HepG2 (cell line): ENCODE measurements at regions not wholly inside any gene's neighbourhood (a gene's known extent, or its start where the extent isn't known, plus 50 kb on each side); places are given as distances from the start of the nearest gene placed in this dataset.

Source experiments
- ATAC-seq: fragments of 200-7000 bp; cut with Tn5 transposase; 3 replicates; pipeline ENCODE4 v1.9.1; 2020; ENCODE audit warnings: mild to moderate bottlenecking, moderate library complexity
- BruUV-seq: library from RNA; stranded (reverse); fragments of 400-500 nt; replicated peaks from 2 replicates; lab custom pipeline; 2021; lab: Mats Ljungman, UMichigan
- CTCF ChIA-PET: fragments of 300-600 bp; formaldehyde crosslinking; extraction: SDS; loops from one replicate; lab custom pipeline; 2021; ENCODE audit warnings: low total read pairs, inconsistent platforms, low intra/inter-chr PET ratio; lab: Yijun Ruan, JAX
- POLR2A ChIA-PET: fragments of 350-600 bp; sonication (Branson Sonifier 250); formaldehyde crosslinking; loops from one replicate; lab custom pipeline; 2020; ENCODE audit warnings: antibody characterized with exemption, inconsistent platforms; lab: Yijun Ruan, JAX
- DNase-seq: peaks from one replicate; pipeline ENCODE4 v3.0.0-alpha.2; 2015; ENCODE audit warnings: low spot score
- FAIRE-seq: peaks from 3 replicates; lab custom pipeline; 2011; peaks lifted over from hg19 to GRCh38; lab: Jason Lieb, UNC
- H2AFZ ChIP-seq: one replicate; pipeline ENCODE4 v1.6.1; 2011; ENCODE audit warnings: low read length, inconsistent platforms
- H3K27ac ChIP-seq: fragments of 300-600 bp; 3 replicates; pipeline ENCODE4 v1.8.0; 2011; ENCODE audit warnings: mixed run types, mild to moderate bottlenecking, mixed read lengths, low read length, inconsistent platforms; ENCODE audit not compliant: insufficient read depth; ENCODE audit errors: extremely low read length
- H3K27me3 ChIP-seq, 2 experiments: fragments of 200-600 bp in 1 of 2; 2 replicates in 1 of 2; 3 replicates in 1 of 2; pipeline versions ENCODE4 v1.6.0 to v1.8.0; 2011; ENCODE audit warnings: low read length in 2 of 2, mild to moderate bottlenecking in 2 of 2, moderate library complexity in 2 of 2, inconsistent platforms in 1 of 2; ENCODE audit not compliant: insufficient read depth in 2 of 2, control insufficient read depth in 1 of 2
- H3K36me3 ChIP-seq, 2 experiments: fragments of 200-600 bp in 1 of 2; replicated peaks in 1 of 2; 2 replicates in 1 of 2; 3 replicates in 1 of 2; pipeline versions ENCODE4 v1.5.1 to v1.8.0; 2011; ENCODE audit warnings: low read length in 2 of 2, inconsistent platforms in 1 of 2; ENCODE audit not compliant: insufficient read depth in 2 of 2, control insufficient read depth in 1 of 2
- H3K4me1 ChIP-seq: 2 replicates; pipeline ENCODE4 v1.5.1; 2012; ENCODE audit warnings: low read length, inconsistent platforms; ENCODE audit not compliant: insufficient read depth
- H3K4me2 ChIP-seq: 2 replicates; pipeline ENCODE4 v1.6.0; 2011; ENCODE audit warnings: low read depth, low read length, inconsistent platforms
- H3K4me3 ChIP-seq, 3 experiments: fragments of 200-600 bp in 1 of 3; sonication (generic), shearing (Covaris generic) in 1 of 3; replicated peaks in 1 of 3; 2 replicates each; pipeline ENCODE4 v1.5.1; 2011 to 2016; ENCODE audit warnings: low read length in 3 of 3, inconsistent platforms in 2 of 3, low read depth in 2 of 3, mild to moderate bottlenecking in 2 of 3, control low read depth in 1 of 3, mixed read lengths in 1 of 3; ENCODE audit not compliant: insufficient read depth in 1 of 3
- H3K79me2 ChIP-seq: one replicate; pipeline ENCODE4 v1.6.1; 2011; ENCODE audit warnings: low read length, inconsistent platforms; ENCODE audit not compliant: insufficient read depth
- H3K9ac ChIP-seq: 2 replicates; pipeline ENCODE4 v1.6.0; 2011; ENCODE audit warnings: mild to moderate bottlenecking, low read depth, low read length, inconsistent platforms; ENCODE audit not compliant: insufficient read depth
- H3K9me3 ChIP-seq: 2 replicates; pipeline ENCODE4 v1.5.1; 2012; ENCODE audit warnings: mild to moderate bottlenecking, low read length
- H4K20me1 ChIP-seq: 2 replicates; pipeline ENCODE4 v1.6.0; 2011; ENCODE audit warnings: inconsistent platforms, mild to moderate bottlenecking, low read length, moderate library complexity; ENCODE audit not compliant: insufficient read depth
- CHCHD3 ChIP-seq: sonication (generic); formaldehyde crosslinking; IDR thresholded peaks from 2 replicates; pipeline ENCODE4 v1.8.0; 2022; ENCODE audit warnings: mild to moderate bottlenecking, missing genetic modification reagents, moderate library complexity
- FOSL1 ChIP-seq: sonication (generic); formaldehyde crosslinking; IDR thresholded peaks from 2 replicates; pipeline ENCODE4 v1.9.0; 2021; ENCODE audit warnings: missing genetic modification reagents, borderline replicate concordance
- FOXA1 ChIP-seq, 2 experiments: fragments of 450-650 bp in 1 of 2; sonication (generic) in 1 of 2; formaldehyde crosslinking in 1 of 2; IDR thresholded peaks; 2 replicates each; pipeline versions ENCODE4 v1.4.0 to v1.6.1; 2016 to 2020; ENCODE audit warnings: missing genetic modification reagents in 1 of 2
- GPN1 ChIP-seq: sonication (generic); formaldehyde crosslinking; IDR thresholded peaks from 2 replicates; pipeline ENCODE4 v1.5.1; 2020; ENCODE audit warnings: missing genetic modification reagents, borderline replicate concordance
- HNF1B ChIP-seq: sonication (generic); formaldehyde crosslinking; IDR thresholded peaks from 2 replicates; pipeline ENCODE4 v1.5.1; 2020; ENCODE audit warnings: mild to moderate bottlenecking, moderate library complexity, missing genetic modification reagents
- RFX3 ChIP-seq: IDR thresholded peaks from 2 replicates; pipeline ENCODE4 v1.6.1; 2016; ENCODE audit warnings: missing biosample characterization, missing genetic modification reagents
- SP2 ChIP-seq: sonication (generic); formaldehyde crosslinking; IDR thresholded peaks from 2 replicates; pipeline ENCODE4 v1.5.1; 2020; ENCODE audit warnings: mild to moderate bottlenecking, missing genetic modification reagents
- THAP11 ChIP-seq: IDR thresholded peaks from 2 replicates; pipeline ENCODE4 v1.6.1; 2016; ENCODE audit warnings: missing biosample characterization, missing genetic modification reagents
- ZFP90 ChIP-seq: sonication (generic); formaldehyde crosslinking; IDR thresholded peaks from 2 replicates; pipeline ENCODE4 v1.8.0; 2022; ENCODE audit warnings: missing genetic modification reagents, mild to moderate bottlenecking, inconsistent platforms, borderline replicate concordance
- ZNF232 ChIP-seq: sonication (generic); formaldehyde crosslinking; IDR thresholded peaks from 2 replicates; pipeline ENCODE4 v1.4.0; 2020; ENCODE audit warnings: missing genetic modification reagents, borderline replicate concordance
- ZNF780A ChIP-seq: sonication (generic); formaldehyde crosslinking; IDR thresholded peaks from 2 replicates; pipeline ENCODE4 v1.8.0; 2022; ENCODE audit warnings: mild to moderate bottlenecking, missing genetic modification reagents, moderate library complexity
- ZNF83 ChIP-seq: sonication (generic); formaldehyde crosslinking; IDR thresholded peaks from 2 replicates; pipeline ENCODE4 v1.4.0; 2020; ENCODE audit warnings: missing genetic modification reagents, mild to moderate bottlenecking, borderline replicate concordance
- ZSCAN5A ChIP-seq: sonication (generic); formaldehyde crosslinking; IDR thresholded peaks from 2 replicates; pipeline ENCODE4 v1.8.0; 2022; ENCODE audit warnings: mild to moderate bottlenecking, missing genetic modification reagents, borderline replicate concordance
- in situ Hi-C: cut with HindIII; loops from 2 replicates; pipeline ENCODE4 v1.10.0; 2017; ENCODE audit warnings: low pct_unique_long_range_greater_than_20kb; ENCODE audit not compliant: extremely low pct_ligation_motif_present
- intact Hi-C: fragments of 100-400 bp; cut with micrococcal nuclease; formaldehyde crosslinking; loops from one replicate; pipeline ENCODE4 v1.10.0; 2022; ENCODE audit not compliant: unreplicated experiment
- TF ChIP-seq, protein P1 (sequence below): sonication (generic); formaldehyde crosslinking; IDR thresholded peaks from 2 replicates; pipeline ENCODE4 v1.5.0; 2020; ENCODE audit warnings: missing genetic modification reagents
- TF ChIP-seq, protein P2 (sequence below): sonication (generic); formaldehyde crosslinking; IDR thresholded peaks from 2 replicates; pipeline ENCODE4 v1.4.0; 2020; ENCODE audit warnings: mild to moderate bottlenecking, low read depth, missing genetic modification reagents

- BruUV-seq: no TSS peak
- Histone ChIP-seq H3K4me1 (no peaks in the 10 kb centered on the region), H3K4me2 (no peak overlapping the region), H3K9me3 (no peaks in the 10 kb centered on the region), H3K4me3 (no peak overlapping the region), H3K27ac (no peak overlapping the region), H3K36me3 (no peaks in the 10 kb centered on the region), H3K9ac (no peak overlapping the region), H3K27me3 (no peaks in the 10 kb centered on the region), H3K79me2 (no peaks in the 10 kb centered on the region), H2AFZ (no peak overlapping the region), H4K20me1 (no peaks in the 10 kb centered on the region)
- in situ Hi-C loops: no loop called here
- no peak for ATAC-seq
- intact Hi-C loops: no loop called here
- no peak for DNase-seq
- ChIA-PET CTCF (no interaction called here), POLR2A (no interaction called here)
- no peak for FAIRE-seq
- TF ChIP-seq RFX3 (CRISPR knock-in tag): no peak
- TF ChIP-seq HNF1B (CRISPR knock-in tag): no peak
- TF ChIP-seq, protein P1, sequence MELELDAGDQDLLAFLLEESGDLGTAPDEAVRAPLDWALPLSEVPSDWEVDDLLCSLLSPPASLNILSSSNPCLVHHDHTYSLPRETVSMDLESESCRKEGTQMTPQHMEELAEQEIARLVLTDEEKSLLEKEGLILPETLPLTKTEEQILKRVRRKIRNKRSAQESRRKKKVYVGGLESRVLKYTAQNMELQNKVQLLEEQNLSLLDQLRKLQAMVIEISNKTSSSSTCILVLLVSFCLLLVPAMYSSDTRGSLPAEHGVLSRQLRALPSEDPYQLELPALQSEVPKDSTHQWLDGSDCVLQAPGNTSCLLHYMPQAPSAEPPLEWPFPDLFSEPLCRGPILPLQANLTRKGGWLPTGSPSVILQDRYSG (CRISPR knock-in tag): no peak
- TF ChIP-seq ZNF83 (CRISPR knock-in tag): no peak
- no peak for TF ChIP-seq FOSL1 (CRISPR knock-in tag)
- no peak for TF ChIP-seq ZSCAN5A
- TF ChIP-seq THAP11 (CRISPR knock-in tag): no peak
- no peak for TF ChIP-seq ZNF780A (CRISPR knock-in tag)
- TF ChIP-seq ZNF232 (CRISPR knock-in tag): no peak
- TF ChIP-seq SP2: no peak
- TF ChIP-seq ZFP90 (CRISPR knock-in tag): no peak
- no peak for TF ChIP-seq FOXA1 (IDR thresholded peaks at IDR 0.05)
- TF ChIP-seq FOXA1 (CRISPR knock-in tag; IDR thresholded peaks at IDR 0.05): no peak
- TF ChIP-seq, protein P2, sequence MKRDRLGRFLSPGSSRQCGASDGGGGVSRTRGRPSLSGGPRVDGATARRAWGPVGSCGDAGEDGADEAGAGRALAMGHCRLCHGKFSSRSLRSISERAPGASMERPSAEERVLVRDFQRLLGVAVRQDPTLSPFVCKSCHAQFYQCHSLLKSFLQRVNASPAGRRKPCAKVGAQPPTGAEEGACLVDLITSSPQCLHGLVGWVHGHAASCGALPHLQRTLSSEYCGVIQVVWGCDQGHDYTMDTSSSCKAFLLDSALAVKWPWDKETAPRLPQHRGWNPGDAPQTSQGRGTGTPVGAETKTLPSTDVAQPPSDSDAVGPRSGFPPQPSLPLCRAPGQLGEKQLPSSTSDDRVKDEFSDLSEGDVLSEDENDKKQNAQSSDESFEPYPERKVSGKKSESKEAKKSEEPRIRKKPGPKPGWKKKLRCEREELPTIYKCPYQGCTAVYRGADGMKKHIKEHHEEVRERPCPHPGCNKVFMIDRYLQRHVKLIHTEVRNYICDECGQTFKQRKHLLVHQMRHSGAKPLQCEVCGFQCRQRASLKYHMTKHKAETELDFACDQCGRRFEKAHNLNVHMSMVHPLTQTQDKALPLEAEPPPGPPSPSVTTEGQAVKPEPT: no peak
- no peak for TF ChIP-seq GPN1 (CRISPR knock-in tag)
- TF ChIP-seq CHCHD3: no peak
Measured at GRCh38 chr18:69261406-69261805, 139.3 kb upstream of the DOK6 start.
